ENCODE measurements at regions not wholly inside any gene's neighbourhood (a gene's known extent, or its start where the extent isn't known, plus 50 kb on each side); places are given as distances from the start of the nearest gene placed in this dataset.

DNA sequence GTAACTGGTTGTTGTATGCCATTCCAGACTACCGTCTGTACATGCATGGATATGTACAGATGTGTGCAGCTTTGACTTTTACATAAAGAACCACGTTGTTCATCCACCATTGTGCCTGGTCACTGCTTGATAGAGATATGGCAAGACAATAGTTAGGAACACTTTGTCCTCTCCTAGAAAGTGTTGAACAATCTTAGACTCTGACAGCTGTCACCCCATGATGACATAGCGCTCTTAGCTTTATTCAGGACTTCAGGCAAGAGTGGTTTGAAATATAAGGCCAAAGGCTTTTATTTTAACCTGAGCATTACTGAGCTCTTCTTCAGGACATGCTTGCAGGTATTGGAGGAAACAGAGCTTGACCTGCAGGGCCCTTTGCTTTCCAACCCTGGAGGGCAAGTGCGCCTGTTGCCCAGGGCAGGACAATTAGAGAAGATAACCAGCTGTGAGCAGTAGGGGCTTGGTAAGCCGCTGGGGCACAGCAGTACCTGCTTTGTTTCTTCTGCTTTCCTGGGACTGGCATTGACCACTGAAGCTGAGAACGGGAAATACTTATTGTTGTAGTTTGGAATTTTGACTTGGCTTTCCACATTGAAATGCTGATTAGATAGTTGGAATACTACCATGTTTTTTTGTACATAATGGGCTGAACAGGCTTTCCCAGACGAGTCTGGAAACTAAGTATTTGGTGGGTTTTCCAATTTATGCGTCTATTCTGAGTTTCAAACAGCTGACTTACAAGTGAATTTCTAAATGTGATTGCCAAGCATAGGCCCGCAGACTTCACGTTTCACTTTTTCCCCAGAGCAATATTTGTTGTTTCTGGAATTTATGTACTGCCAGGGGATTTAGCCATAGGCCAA, 51.1 kb downstream of the GARRE1 start:
- no peak for DNase-seq

DNA sequence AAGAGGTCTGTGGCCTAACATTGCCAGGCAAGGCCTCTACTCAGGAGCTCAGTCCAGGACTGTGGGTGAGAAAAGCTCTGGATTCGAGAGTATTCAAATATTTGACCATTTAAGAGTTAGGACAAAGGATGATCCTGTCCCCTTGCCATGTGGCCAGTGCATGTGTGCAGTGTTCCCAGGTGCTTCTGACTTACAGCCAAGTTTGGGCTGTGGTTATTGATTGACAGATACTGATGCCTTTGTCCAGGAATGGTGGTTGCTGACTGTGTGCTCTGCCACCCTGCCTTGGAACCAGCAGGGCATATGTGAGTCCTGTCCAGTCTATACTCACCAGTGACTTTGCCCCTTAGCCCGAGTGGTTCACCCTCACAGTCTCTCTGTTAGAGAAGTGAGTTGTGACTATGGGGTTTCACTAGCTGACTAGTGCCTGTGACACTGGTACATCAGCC, 51.9 kb downstream of the GARRE1 start:
- DNase-seq, result no peak

DNA sequence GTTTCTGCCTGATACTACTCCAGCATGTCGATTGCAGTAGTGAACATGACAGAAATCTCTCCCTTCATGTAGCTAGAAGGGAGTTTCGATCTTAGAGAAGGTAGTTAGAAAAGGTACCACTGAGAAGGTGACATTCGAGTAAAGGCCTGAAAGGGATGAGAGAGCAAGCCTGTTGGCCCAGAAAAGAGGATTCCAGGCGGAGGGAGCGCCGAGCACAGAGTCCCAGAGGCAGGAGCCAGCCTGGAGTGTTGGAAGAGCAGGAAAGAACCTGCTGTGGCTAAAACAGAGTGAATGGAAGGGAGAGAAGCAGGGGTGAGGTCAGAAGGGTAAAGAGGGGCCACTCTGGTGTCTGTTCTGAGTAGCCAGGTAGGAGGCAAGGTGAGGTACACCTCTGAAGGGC, 52.5 kb downstream of the GARRE1 start:
- no peak for DNase-seq

DNA sequence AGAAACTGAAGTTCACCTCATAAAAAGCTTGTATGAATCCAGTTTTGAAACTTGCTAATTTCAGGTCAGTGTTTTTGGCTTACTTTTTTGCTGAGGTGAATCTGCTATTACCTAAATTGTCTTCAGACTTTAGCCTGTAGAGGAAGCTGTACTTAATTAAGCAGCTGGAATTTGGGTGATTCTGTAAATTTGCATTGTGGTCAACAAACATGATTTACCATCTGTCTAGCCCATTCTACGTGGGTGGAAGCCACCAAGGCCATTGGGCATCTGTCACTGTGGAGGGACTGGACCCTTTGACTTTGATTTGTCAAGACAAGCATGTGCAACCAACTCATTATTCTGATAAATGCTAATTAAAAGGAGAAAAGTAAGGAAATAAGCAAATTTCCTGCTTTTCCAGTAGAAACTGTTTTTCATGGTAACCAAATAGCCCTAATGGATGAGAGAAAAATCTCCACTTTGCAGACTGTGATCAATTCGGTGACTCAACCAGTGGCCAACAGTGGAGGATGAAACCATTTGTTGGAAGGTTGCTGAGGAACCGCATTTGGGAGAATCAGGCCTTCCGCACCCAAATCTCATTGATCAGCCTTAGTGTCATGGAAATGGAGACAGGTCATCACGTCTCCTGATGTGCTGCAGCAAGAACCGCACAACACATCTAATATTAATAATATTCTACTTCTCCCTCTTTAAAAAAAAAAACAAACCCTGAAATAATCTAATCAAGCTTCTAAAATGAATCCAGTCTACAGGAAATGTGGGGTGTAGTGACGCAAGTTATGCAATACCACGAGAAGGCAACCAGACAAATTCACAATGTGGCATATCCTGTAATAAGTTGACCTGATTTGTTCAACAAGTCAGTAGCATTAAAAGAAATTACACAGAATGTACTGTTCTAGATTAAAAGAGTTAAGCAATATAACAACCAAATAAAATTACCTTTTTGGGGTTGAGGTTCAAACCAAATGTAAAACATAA, 54.3 kb downstream of the GARRE1 start:
- peak; percentile 38 for DNase-seq

DNA sequence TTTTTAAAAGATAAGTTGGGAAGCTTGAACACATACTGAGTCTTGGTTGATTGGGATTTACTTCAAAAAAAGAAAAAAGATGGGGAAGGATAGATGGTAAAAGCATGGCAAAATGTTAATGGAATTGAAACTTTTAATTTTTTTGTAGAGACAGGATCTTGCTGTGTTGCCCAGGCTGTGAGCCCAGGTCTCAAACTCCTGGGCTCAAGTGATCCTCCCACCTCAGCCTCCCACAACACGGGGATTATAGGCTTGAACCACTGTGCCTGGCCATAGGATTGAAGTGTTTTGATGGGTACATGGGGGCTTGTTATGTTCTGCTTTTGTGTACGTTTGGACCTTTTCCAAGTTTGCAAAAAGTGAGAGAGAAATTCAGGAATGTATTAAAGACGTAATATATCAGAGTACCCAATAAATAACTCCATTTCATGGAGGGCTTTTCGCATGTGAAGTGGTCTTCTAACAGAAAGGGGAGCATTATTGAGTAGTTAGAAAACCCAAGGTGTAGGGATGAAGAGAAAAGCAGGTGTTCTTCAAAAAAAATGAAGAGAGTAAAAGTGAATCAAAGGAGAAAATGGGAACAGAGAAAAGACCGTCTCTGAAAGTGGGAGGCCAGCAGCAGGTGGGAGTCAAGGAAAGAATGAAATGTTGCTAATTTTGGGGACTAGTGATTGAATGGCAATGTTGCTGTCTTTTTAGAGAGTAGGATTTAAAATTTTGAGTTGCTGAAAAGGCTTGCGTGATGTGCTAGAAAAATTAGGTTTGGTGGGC, 55.2 kb downstream of the GARRE1 start:
- no peak for DNase-seq

DNA sequence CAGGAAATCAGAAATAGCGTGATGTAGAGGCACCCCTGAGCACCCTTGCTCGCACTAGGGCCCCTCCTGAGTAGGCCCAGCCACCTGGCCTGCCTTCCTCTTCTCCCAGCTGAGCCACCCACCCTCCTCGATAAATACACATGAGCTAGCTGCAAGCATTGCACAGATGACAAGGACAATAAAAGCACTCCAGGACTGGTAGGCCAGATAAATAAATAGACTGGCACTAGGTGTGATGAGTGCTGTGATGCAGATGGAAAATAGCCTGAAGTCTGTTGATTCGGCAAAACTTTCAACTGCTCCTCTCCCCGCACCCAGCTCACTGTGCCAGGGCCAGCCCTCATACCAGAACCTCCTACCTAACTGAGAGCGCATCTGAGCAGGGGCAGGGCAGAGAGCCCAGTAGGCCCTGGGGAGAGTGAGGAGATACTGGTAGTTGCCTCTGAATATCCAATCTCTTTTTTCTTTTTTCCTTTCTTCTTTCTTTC, 54.5 kb upstream of the GPI start:
- DNase-seq, result no peak

DNA sequence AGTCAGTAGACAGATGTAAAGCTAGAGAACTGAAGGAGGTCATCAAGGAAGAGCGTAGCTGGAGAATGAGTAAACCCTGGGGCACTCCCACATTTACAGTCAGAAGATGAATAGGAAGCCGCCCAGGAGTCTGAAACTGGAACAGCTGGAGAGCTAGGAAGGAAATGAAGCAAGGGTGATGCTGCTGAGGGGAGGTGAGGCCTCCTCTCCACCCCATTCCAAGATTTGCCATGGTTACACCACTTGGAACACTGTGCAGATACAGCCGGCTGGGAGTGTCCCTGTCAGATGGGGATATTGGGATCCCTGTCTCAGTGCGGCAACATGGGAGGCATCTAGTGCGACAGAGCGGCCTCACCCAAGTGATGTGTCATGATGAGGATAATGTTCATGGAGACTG, 51.8 kb upstream of the GPI start:
- DNase-seq, result no peak

DNA sequence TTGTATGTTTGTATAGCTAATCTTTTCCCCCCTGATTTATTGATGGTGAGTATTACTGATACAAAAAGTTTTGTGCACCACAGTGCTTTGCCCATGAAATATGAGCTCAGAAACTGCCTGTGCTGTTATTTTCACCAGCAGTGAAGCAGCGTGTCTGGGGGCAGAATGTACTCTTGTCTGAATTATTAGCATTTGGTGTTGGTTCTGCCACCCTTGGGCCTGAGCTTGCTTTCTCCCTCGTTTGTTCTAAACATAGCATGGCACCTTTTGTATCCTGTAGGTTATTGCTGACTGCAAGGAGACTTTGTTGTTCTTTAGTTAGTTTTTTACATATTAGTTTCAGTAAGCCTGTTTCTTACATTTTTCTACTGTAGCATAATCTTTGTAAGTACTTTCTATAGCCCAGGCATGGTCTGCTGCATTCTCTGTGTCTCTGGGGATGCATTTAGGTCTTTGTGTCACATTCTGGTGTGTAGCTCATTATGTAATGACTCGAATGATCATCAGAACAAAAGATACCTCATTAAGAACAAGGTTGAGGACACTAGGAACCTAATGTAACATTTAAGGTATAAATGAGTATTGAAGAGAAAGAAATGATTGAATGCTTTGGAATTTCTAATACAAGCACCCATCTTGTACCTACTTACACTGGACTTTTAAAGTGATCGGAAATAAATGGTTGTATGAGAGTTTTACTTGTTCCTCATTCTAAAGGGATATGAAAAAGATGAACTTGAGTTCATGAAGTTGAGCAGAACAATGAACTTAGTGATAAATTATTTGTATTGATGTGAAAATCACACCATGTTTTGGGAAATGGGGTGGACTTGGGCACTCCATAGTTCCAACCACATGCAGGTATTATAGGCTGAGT, 50.3 kb upstream of the GPI start:
- DNase-seq, result no peak

Data from MV-4-11 (cell line).